DND-41 (cell line): ENCODE measurements at regions not wholly inside any gene's neighbourhood (a gene's known extent, or its start where the extent isn't known, plus 50 kb on each side); places are given as distances from the start of the nearest gene placed in this dataset.

Experiments
- ATAC-seq: fragments of 200-7000 bp; cut with Tn5 transposase; 3 replicates; pipeline ENCODE4 v1.9.1; 2021; ENCODE audit warnings: low read depth; ENCODE audit not compliant: insufficient read depth
- DNase-seq: peaks from one replicate; pipeline ENCODE4 v3.0.0-alpha.2; 2020
- H2AFZ ChIP-seq: 2 replicates; pipeline ENCODE4 v1.6.0; 2012; ENCODE audit warnings: low read depth, low read length
- H3K27ac ChIP-seq: 2 replicates; pipeline ENCODE4 v1.5.1; 2012; ENCODE audit warnings: low read length, inconsistent platforms
- H3K27me3 ChIP-seq: fragments of 200-600 bp; sonication (generic); 2 replicates; pipeline ENCODE4 v1.6.0; 2012; ENCODE audit warnings: low read length, mild to moderate bottlenecking, inconsistent platforms; ENCODE audit not compliant: insufficient read depth, poor library complexity
- H3K36me3 ChIP-seq: 2 replicates; pipeline ENCODE4 v1.5.1; 2012; ENCODE audit warnings: low read length, inconsistent platforms; ENCODE audit not compliant: insufficient read depth
- H3K4me1 ChIP-seq: 2 replicates; pipeline ENCODE4 v1.5.1; 2012; ENCODE audit warnings: mild to moderate bottlenecking, low read length; ENCODE audit not compliant: insufficient read depth
- H3K4me2 ChIP-seq: 2 replicates; pipeline ENCODE4 v1.6.0; 2012; ENCODE audit warnings: mild to moderate bottlenecking, moderate library complexity, low read length, inconsistent platforms; ENCODE audit not compliant: insufficient read depth
- H3K4me3 ChIP-seq, 2 experiments: fragments of 200-600 bp in 1 of 2; shearing (Covaris generic) in 1 of 2; 2 replicates each; pipeline ENCODE4 v1.5.1; 2012 to 2016; ENCODE audit warnings: inconsistent platforms in 2 of 2, low read length in 2 of 2, mild to moderate bottlenecking in 2 of 2, low read depth in 1 of 2, moderate library complexity in 1 of 2
- H3K79me2 ChIP-seq: 2 replicates; pipeline ENCODE4 v1.6.0; 2012; ENCODE audit warnings: low read length, inconsistent platforms; ENCODE audit not compliant: insufficient read depth
- H3K9ac ChIP-seq: 2 replicates; pipeline ENCODE4 v1.6.0; 2012; ENCODE audit warnings: low read depth, mild to moderate bottlenecking, inconsistent platforms, low read length, moderate library complexity
- H3K9me3 ChIP-seq: 2 replicates; pipeline ENCODE4 v1.5.1; 2012; ENCODE audit warnings: low read length, moderate library complexity, mild to moderate bottlenecking, inconsistent platforms; ENCODE audit not compliant: insufficient read depth, severe bottlenecking
- H4K20me1 ChIP-seq: 2 replicates; pipeline ENCODE4 v1.6.0; 2012; ENCODE audit warnings: low read length; ENCODE audit not compliant: insufficient read depth
- CTCF ChIP-seq: IDR thresholded peaks from 2 replicates; pipeline ENCODE4 v1.5.1; 2012; ENCODE audit warnings: borderline replicate concordance, low read length, moderate library complexity, mild to moderate bottlenecking; ENCODE audit not compliant: poor library complexity, severe bottlenecking; ENCODE audit errors: extremely low read depth
- EZH2 ChIP-seq: IDR thresholded peaks from 3 replicates; pipeline ENCODE4 v1.6.1; 2012; ENCODE audit warnings: borderline replicate concordance, low read depth, mild to moderate bottlenecking, moderate library complexity, low read length, inconsistent platforms; ENCODE audit not compliant: severe bottlenecking

- H2AFZ ChIP-seq, result no peak overlapping the region
- no peak overlapping the region for H3K4me2 ChIP-seq
- H3K27ac ChIP-seq, result no peak overlapping the region
- H3K9ac ChIP-seq, result no peak overlapping the region
- H3K4me1 ChIP-seq, result no peaks in the 10 kb centered on the region
- H3K27me3 ChIP-seq, result no peaks in the 10 kb centered on the region
- H3K36me3 ChIP-seq, result no peaks in the 10 kb centered on the region
- H3K4me3 ChIP-seq, result no peak overlapping the region
- H3K9me3 ChIP-seq, result no peaks in the 10 kb centered on the region
- TF ChIP-seq EZH2, result no peak
- no peak for TF ChIP-seq CTCF
- H3K79me2 ChIP-seq, result no peaks in the 10 kb centered on the region
- DNase-seq (no peak), ATAC-seq (no peak)
- H4K20me1 ChIP-seq, result no peaks in the 10 kb centered on the region
These were observed 386.9 kb downstream of the POM121L12 start for GRCh38 chr7:53422291-53422690.

GRCh38 chr7:53426145-53426750, 390.8 kb downstream of the POM121L12 start:
- Histone ChIP-seq H3K9ac (no peak overlapping the region), H3K4me1 (no peaks in the 10 kb centered on the region), H3K27me3 (no peaks in the 10 kb centered on the region), H3K4me2 (no peak overlapping the region), H3K36me3 (no peaks in the 10 kb centered on the region), H4K20me1 (no peaks in the 10 kb centered on the region), H2AFZ (peak overlapping the region; percentile 46; the same call in 1 of the 2 replicates), H3K9me3 (peaks cover 3% of the 10 kb centered on the region), H3K79me2 (no peaks in the 10 kb centered on the region), H3K27ac (no peak overlapping the region), H3K4me3 (no peak overlapping the region)
- DNase-seq (no peak), ATAC-seq (peak; percentile 48; the same call in 2 of the 3 replicates)
- TF ChIP-seq EZH2 (no peak), CTCF (no peak)

- no peak overlapping the region for H3K4me2 ChIP-seq
- H3K9ac ChIP-seq, result no peak overlapping the region
- no peak overlapping the region for H3K4me3 ChIP-seq
- no peak overlapping the region for H2AFZ ChIP-seq
- H3K27ac ChIP-seq, result no peak overlapping the region
- no peaks in the 10 kb centered on the region for H3K27me3 ChIP-seq
- H3K9me3 ChIP-seq, result peaks cover 3% of the 10 kb centered on the region
- H4K20me1 ChIP-seq, result no peaks in the 10 kb centered on the region
- ATAC-seq (no peak), DNase-seq (no peak)
- TF ChIP-seq EZH2 (no peak), CTCF (no peak)
- H3K79me2 ChIP-seq, result no peaks in the 10 kb centered on the region
- no peaks in the 10 kb centered on the region for H3K4me1 ChIP-seq
- H3K36me3 ChIP-seq, result no peaks in the 10 kb centered on the region
These were observed 392.6 kb downstream of the POM121L12 start for GRCh38 chr7:53428045-53428444.

- Histone ChIP-seq H3K79me2 (no peaks in the 10 kb centered on the region), H4K20me1 (no peaks in the 10 kb centered on the region)
These were observed 396.5 kb downstream of the POM121L12 start for GRCh38 chr7:53431901-53432300.

More at GRCh38 chr7:53431901-53432300, 396.5 kb downstream of the POM121L12 start:
- no peak overlapping the region for H3K27ac ChIP-seq
- H3K9ac ChIP-seq, result no peak overlapping the region
- no peak overlapping the region for H3K4me2 ChIP-seq
- ATAC-seq (no peak), DNase-seq (no peak)
- peaks cover 3% of the 10 kb centered on the region for H3K9me3 ChIP-seq
- H2AFZ ChIP-seq, result no peak overlapping the region
- H3K4me3 ChIP-seq, result no peak overlapping the region
- H3K27me3 ChIP-seq, result no peaks in the 10 kb centered on the region
- no peak for TF ChIP-seq EZH2
- TF ChIP-seq CTCF, result no peak
- H3K36me3 ChIP-seq, result no peaks in the 10 kb centered on the region
- no peaks in the 10 kb centered on the region for H3K4me1 ChIP-seq
